Osteocyte (in vitro differentiated cells): ENCODE measurements at regions not wholly inside any gene's neighbourhood (a gene's known extent, or its start where the extent isn't known, plus 50 kb on each side); places are given as distances from the start of the nearest gene placed in this dataset.

Experiments used
- DNase-seq: peaks from one replicate; pipeline ENCODE4 v3.0.0; 2021; ENCODE audit warnings: mixed read lengths; ENCODE audit not compliant: unreplicated experiment; ENCODE audit errors: extremely low spot score
- H3K27ac Mint-ChIP-seq: one replicate; pipeline ENCODE4 v1.8.0; 2021; ENCODE audit warnings: mild to moderate bottlenecking, mixed read lengths; ENCODE audit not compliant: unreplicated experiment
- H3K27me3 Mint-ChIP-seq: one replicate; pipeline ENCODE4 v1.8.0; 2021; ENCODE audit warnings: mixed read lengths; ENCODE audit not compliant: unreplicated experiment
- H3K36me3 Mint-ChIP-seq: one replicate; pipeline ENCODE4 v1.8.0; 2021; ENCODE audit warnings: mixed read lengths; ENCODE audit not compliant: unreplicated experiment
- H3K4me1 Mint-ChIP-seq: one replicate; pipeline ENCODE4 v1.8.0; 2021; ENCODE audit warnings: mixed read lengths; ENCODE audit not compliant: unreplicated experiment
- H3K4me3 Mint-ChIP-seq: one replicate; pipeline ENCODE4 v1.8.0; 2021; ENCODE audit warnings: mild to moderate bottlenecking, moderate library complexity, mixed read lengths; ENCODE audit not compliant: unreplicated experiment
- H3K9me3 Mint-ChIP-seq: one replicate; pipeline ENCODE4 v1.8.0; 2021; ENCODE audit warnings: mixed read lengths; ENCODE audit not compliant: unreplicated experiment
- CTCF ChIP-seq: fragments of 200-600 bp; sonication (generic); IDR thresholded peaks from 2 replicates; pipeline ENCODE4 v1.5.0; 2021; ENCODE audit warnings: antibody characterized with exemption, mild to moderate bottlenecking, moderate library complexity

DNA sequence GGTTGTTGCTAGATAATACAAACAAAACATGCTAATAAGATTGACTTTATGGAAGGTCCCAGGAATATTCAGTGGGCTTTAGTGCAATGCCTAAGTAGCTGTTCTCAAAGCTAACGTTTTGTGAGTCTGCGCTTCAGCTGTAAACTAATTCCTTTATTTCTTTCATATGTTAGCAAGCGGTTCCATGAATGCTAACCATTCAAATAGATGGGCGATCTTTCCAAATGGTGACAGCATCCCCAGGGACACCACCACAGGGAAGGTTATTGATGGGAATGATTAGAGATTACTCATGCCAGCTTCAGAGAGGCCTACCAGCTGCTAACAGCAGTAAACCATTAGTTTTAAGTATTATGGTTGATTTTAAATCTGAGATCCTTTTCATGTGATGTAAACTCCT, 405.7 kb upstream of the MCTP2 start:
- Mint-ChIP-seq H3K36me3 (no peaks in the 10 kb centered on the region), H3K27ac (no peak overlapping the region), H3K4me1 (no peaks in the 10 kb centered on the region), H3K9me3 (no peaks in the 10 kb centered on the region), H3K27me3 (no peaks in the 10 kb centered on the region), H3K4me3 (no peak overlapping the region)
- no peak for TF ChIP-seq CTCF
- no peak for DNase-seq

GRCh38 chr15:93823971-93824913, 407.1 kb upstream of the MCTP2 start:
- Mint-ChIP-seq H3K4me1 (no peaks in the 10 kb centered on the region), H3K27ac (no peak overlapping the region), H3K9me3 (no peaks in the 10 kb centered on the region), H3K4me3 (no peak overlapping the region), H3K27me3 (no peaks in the 10 kb centered on the region), H3K36me3 (no peaks in the 10 kb centered on the region)
- DNase-seq = no peak
- no peak for TF ChIP-seq CTCF

GRCh38 chr15:93820566-93820965, 410.8 kb upstream of the MCTP2 start:
- no peaks in the 10 kb centered on the region for H3K27me3 Mint-ChIP-seq
- no peak for DNase-seq
- peaks cover 15% of the 10 kb centered on the region for H3K9me3 Mint-ChIP-seq
- H3K4me1 Mint-ChIP-seq = no peaks in the 10 kb centered on the region
- H3K4me3 Mint-ChIP-seq = no peak overlapping the region
- no peak for TF ChIP-seq CTCF
- no peak overlapping the region for H3K27ac Mint-ChIP-seq
- H3K36me3 Mint-ChIP-seq = peaks cover 1% of the 10 kb centered on the region

DNA sequence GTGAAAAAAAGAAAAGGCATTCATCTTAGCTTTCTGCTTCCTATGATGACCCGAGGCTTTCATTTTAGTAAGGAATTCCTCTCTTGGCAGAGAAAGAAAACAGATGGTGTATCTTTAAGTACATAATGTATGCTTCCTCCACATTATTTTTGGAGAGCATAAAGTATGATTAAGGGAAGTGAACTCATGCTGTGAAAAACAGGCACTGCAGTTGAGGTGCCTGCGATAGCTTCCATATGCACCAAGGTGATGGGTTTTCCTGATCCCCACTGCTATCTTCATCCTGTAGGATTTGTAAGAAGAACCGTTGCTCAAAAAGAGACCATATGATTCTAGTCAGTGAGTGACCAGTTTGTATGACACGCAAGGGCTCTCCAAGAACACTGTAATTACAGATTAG, 411.5 kb upstream of the MCTP2 start:
- DNase-seq = no peak
- Mint-ChIP-seq H3K27ac (no peak overlapping the region), H3K36me3 (peaks cover 1% of the 10 kb centered on the region), H3K4me3 (no peak overlapping the region), H3K9me3 (peaks cover 20% of the 10 kb centered on the region), H3K4me1 (no peaks in the 10 kb centered on the region), H3K27me3 (no peaks in the 10 kb centered on the region)
- no peak for TF ChIP-seq CTCF

- Mint-ChIP-seq H3K36me3 (peaks cover 1% of the 10 kb centered on the region), H3K9me3 (peaks cover 25% of the 10 kb centered on the region), H3K27ac (no peak overlapping the region), H3K27me3 (no peaks in the 10 kb centered on the region), H3K4me1 (no peaks in the 10 kb centered on the region), H3K4me3 (no peak overlapping the region)
- TF ChIP-seq CTCF = no peak
- DNase-seq = no peak
These were observed 414.5 kb upstream of the MCTP2 start for GRCh38 chr15:93816815-93817214.
